GM10248 (cell line): ENCODE measurements at regions not wholly inside any gene's neighbourhood (a gene's known extent, or its start where the extent isn't known, plus 50 kb on each side); places are given as distances from the start of the nearest gene placed in this dataset.

ENCODE experiments used
- CTCF ChIA-PET: fragments of 300-600 bp; sonication (Branson Sonifier 250); formaldehyde crosslinking; extraction: SDS; loops from one replicate; lab custom pipeline; 2021; ENCODE audit warnings: antibody characterized with exemption; lab: Yijun Ruan, JAX
- POLR2A ChIA-PET: fragments of 350-650 bp; sonication (Branson Sonifier 250); formaldehyde crosslinking; extraction: SDS; loops from one replicate; lab custom pipeline; 2020; ENCODE audit warnings: antibody characterized with exemption; lab: Yijun Ruan, JAX
- DNase-seq: peaks from one replicate; pipeline ENCODE4 v3.0.0; 2012; ENCODE audit errors: extremely low spot score
- TF ChIP-seq, protein P1 (sequence below): IDR thresholded peaks from 2 replicates; pipeline ENCODE4 v1.5.1; 2012; ENCODE audit warnings: mild to moderate bottlenecking, low read depth; ENCODE audit errors: extremely low read depth, missing control alignments, control extremely low read depth

DNA sequence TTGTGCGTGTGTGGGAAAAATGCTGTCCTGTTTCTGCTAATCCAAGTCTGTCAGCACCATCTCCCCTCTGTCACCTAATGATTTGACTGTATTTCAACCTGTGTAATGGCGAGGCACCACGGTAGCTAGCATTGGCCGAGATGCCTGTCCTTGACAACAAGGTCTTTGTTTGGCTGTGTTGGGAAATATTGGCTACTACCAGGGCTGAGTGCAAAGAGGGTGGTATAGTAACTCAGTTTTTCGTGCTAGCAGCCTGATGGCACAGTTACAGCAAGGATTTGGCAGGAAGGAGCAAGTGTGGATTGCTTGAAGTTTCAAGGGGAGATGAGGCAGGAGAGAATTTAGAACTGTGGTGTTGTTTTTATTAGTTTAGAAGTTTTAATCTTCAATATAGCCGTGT is 440.3 kb upstream of the RGS6 start:
- ChIA-PET POLR2A (no interaction called here), CTCF (interaction anchor here (1.7 to 2.6 kb wide), 2 partner anchors 10 to 21 kb away, joined by 3 to 6 read pairs; no protein-coding TSS in a partner anchor)
- DNase-seq = no peak
- TF ChIP-seq, protein P1, sequence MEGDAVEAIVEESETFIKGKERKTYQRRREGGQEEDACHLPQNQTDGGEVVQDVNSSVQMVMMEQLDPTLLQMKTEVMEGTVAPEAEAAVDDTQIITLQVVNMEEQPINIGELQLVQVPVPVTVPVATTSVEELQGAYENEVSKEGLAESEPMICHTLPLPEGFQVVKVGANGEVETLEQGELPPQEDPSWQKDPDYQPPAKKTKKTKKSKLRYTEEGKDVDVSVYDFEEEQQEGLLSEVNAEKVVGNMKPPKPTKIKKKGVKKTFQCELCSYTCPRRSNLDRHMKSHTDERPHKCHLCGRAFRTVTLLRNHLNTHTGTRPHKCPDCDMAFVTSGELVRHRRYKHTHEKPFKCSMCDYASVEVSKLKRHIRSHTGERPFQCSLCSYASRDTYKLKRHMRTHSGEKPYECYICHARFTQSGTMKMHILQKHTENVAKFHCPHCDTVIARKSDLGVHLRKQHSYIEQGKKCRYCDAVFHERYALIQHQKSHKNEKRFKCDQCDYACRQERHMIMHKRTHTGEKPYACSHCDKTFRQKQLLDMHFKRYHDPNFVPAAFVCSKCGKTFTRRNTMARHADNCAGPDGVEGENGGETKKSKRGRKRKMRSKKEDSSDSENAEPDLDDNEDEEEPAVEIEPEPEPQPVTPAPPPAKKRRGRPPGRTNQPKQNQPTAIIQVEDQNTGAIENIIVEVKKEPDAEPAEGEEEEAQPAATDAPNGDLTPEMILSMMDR = no peak

- no peak for DNase-seq
- POLR2A ChIA-PET = no interaction called here
- TF ChIP-seq, protein P1 = no peak
- CTCF ChIA-PET = interaction anchor here (1.7 to 2.6 kb wide), 2 partner anchors 11 to 21 kb away, joined by 3 to 6 read pairs; no protein-coding TSS in a partner anchor
Measured at GRCh38 chr14:71492346-71492745, 439.9 kb upstream of the RGS6 start.

GRCh38 chr14:71497645-71498086 is 434.6 kb upstream of the RGS6 start:
- ChIA-PET POLR2A (interaction anchor here (1.0 kb wide), 1 partner anchor 67 kb away, joined by 3 read pairs; no protein-coding TSS in a partner anchor), CTCF (interaction anchor here (0.7 to 1.6 kb wide), 11 partner anchors 9 to 173 kb away, joined by 3 to 12 read pairs (median 4); no protein-coding TSS in a partner anchor)
- TF ChIP-seq, protein P1 = no peak
- DNase-seq = peak; percentile 52

DNA sequence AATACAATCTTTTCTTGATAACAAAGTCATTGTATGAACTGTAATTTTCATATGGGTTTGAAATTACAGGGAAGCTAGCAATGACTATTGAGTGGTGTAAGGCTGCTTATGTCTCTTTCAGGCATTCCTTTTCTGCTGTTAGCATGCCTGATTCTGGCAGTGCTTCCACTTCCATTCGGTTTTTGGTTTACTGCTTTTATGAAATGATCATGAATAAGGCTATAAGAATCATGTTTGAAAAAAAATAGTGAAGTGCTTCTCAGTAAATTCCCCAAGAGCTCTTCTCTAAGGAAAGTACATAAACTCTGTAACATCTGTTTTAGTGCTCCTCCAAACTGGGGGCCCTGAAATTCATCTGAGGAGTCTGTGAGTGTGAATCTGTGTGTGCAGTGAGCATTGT is 434.0 kb upstream of the RGS6 start:
- CTCF ChIA-PET = interaction anchor here (1.0 to 1.6 kb wide), 10 partner anchors 9 to 174 kb away, joined by 3 to 12 read pairs (median 4); no protein-coding TSS in a partner anchor
- no peak for DNase-seq
- POLR2A ChIA-PET = interaction anchor here (1.0 kb wide), 1 partner anchor 68 kb away, joined by 3 read pairs; no protein-coding TSS in a partner anchor
- TF ChIP-seq, protein P1 = no peak

DNA sequence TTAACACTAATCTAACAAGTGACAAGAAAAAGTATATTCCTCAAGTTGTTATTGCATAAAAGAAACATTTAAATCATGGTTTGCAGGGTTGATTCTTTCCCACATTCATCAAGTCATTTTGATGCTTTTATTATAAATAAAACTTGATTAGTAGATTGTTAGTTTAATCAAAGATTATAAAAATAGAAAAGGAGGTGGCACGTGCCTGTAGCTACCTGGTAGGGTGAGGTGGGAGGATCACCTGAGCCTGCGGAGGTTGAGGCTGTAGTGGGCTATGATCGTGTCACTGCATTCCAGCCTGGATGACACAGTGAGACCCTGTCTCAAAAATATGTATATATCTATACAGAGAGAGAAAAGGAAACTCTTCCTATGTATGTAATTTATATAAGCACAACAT is 433.2 kb upstream of the RGS6 start:
- ChIA-PET CTCF (interaction anchor here (1.0 to 1.6 kb wide), 3 partner anchors 11 to 14 kb away, joined by 3 to 11 read pairs (median 4); no protein-coding TSS in a partner anchor), POLR2A (no interaction called here)
- TF ChIP-seq, protein P1 = no peak
- DNase-seq = no peak

- no peak for DNase-seq
- ChIA-PET CTCF (interaction anchor here (0.9 to 1.0 kb wide), 2 partner anchors 10 to 22 kb away, joined by 3 to 4 read pairs; no protein-coding TSS in a partner anchor), POLR2A (no interaction called here)
- TF ChIP-seq, protein P1 = no peak
Measured at GRCh38 chr14:71507681-71508080, 424.5 kb upstream of the RGS6 start.
